ENCODE measurements at regions not wholly inside any gene's neighbourhood (a gene's known extent, or its start where the extent isn't known, plus 50 kb on each side); places are given as distances from the start of the nearest gene placed in this dataset.

DNA sequence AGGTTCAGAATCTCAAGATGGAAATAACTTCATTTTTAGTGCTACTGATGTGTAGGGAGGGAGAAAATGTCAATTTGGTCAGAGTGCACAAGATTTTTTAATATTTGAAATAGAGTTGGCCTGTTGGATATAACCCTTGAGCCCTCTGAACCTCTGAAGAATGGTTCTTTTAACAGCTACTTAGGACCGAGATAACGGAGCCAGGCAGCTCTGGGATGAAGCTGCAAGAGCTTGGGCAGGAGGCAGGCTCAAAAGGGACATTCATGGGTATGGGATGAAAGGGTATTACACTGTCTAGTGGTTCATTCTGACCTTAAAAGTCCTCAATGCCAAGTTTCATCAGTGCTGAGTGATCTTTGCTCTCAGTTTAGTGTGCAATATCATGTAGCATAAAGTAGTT is 111.4 kb upstream of the CPHXL start:
- TF ChIP-seq, protein P1, sequence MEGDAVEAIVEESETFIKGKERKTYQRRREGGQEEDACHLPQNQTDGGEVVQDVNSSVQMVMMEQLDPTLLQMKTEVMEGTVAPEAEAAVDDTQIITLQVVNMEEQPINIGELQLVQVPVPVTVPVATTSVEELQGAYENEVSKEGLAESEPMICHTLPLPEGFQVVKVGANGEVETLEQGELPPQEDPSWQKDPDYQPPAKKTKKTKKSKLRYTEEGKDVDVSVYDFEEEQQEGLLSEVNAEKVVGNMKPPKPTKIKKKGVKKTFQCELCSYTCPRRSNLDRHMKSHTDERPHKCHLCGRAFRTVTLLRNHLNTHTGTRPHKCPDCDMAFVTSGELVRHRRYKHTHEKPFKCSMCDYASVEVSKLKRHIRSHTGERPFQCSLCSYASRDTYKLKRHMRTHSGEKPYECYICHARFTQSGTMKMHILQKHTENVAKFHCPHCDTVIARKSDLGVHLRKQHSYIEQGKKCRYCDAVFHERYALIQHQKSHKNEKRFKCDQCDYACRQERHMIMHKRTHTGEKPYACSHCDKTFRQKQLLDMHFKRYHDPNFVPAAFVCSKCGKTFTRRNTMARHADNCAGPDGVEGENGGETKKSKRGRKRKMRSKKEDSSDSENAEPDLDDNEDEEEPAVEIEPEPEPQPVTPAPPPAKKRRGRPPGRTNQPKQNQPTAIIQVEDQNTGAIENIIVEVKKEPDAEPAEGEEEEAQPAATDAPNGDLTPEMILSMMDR (IDR thresholded peaks at IDR 0.05), result no peak
- TF ChIP-seq POLR2A (IDR thresholded peaks at IDR 0.05), result no peak
- TF ChIP-seq POLR2AphosphoS5 (IDR thresholded peaks at IDR 0.05; ENCODE audit: insufficient read depth in 1 of 2, low read depth in 1 of 2), result no peak
